C1 segment of cervical spinal cord (tissue), 14 donors: ENCODE measurements at regions not wholly inside any gene's neighbourhood (a gene's known extent, or its start where the extent isn't known, plus 50 kb on each side); places are given as distances from the start of the nearest gene placed in this dataset.

Source experiments
- DNase-seq, 14 donors: peaks; one replicate each; lab custom pipeline; 2025; lab: John Stamatoyannopoulos, UW

DNA sequence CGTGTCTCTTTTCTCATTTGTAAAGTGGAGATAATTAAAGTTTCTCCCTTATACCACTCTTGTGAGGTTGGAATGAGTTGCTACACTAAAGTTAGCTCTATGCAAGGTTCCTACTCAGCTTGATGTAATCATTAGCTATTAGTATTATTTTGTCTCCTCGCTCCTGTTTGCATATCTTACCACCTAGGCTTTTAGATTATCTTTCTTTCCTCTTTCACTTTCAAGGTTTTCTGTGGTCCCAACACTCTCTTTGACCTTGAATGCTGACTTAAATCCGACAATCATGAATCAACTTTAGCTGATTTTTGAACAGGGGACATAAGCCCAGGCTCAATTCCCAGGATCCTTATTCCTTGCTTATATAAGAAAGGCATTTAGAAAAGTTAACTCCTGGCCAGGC lies 769.7 kb upstream of the GRM7 start:
- DNase-seq: no peak

DNA sequence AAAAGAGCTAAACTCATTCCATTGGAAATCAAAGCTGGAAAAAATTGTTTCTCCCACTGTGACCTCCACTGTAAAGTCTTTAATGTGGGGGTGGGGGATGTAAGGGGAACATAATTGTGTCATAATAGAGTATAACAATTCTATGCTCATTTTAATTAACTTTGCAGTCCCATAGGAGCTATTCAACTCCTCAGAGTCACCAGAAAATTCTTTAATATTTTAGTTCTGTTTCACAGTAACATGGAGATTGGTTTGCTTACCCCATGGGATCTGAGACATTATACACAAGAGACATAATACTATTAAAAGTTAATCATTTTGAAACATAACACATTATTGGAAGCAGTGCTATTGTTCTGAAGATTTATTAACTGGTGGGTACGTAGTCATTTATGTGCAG lies 765.9 kb upstream of the GRM7 start:
- DNase-seq: no peak

DNA sequence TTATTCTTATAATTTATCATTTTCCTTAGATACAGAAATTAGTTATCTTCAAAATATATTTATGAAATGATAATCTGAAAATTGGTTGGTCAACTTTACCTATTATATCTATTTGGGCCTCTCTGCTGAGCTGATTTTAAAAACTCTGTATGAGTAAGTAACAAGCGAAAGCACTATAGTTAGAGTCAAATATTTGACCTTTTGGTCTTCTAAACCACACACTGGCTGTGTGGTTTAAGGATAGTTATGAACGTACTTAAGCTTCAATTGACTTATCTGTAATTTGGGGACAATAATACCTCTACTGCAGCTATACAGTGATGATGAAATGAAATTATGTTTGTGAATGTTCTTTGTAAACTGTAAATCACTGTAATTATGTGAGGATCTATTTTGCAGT lies 763.9 kb upstream of the GRM7 start:
- no peak for DNase-seq

DNA sequence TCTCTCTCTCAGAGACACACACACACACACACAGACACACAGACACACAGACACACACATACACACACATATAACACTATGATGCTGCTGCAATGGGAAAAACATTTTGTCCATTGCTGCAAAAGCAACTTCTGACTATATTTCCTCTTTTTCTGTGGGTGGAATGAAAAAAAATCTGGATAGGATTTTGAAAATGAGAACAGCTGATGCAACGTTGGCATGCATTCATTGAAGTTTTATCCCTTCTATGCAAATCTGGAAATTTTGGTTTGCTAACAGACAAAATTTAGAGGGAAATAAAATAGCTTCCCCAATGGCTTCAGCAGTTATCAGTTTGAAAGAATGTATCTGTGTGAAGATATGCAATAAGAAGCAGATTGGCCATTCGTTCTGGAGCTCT lies 763.4 kb upstream of the GRM7 start:
- no peak for DNase-seq

DNA sequence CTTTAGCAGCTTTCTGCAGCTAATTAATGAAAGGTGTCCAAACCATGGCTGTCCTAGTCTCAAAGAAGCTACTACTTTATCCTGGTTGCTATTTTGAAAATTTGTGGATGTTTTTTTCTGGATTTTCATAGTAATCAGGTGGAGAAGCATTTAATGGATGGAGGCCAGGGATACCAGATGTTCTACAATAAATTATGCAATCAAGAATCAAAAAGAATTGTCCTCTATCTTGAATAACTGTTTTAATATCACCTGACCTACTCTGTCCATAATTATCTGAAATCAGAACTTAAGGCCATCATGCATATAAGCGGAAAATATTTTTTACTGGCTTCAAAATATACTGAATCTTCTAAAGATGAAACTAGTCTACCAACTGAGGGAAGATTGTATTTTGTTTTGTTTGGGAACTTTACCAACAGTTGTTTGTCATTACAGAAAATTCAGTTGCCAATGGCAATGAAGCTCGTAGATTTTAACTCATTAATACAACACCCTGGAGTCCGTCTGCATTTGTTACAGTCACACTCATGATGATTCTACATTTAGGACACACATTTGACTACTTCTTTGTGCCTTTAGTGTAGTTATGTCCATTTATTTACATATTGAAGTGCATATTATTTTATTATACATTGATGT lies 762.3 kb upstream of the GRM7 start:
- no peak for DNase-seq

DNA sequence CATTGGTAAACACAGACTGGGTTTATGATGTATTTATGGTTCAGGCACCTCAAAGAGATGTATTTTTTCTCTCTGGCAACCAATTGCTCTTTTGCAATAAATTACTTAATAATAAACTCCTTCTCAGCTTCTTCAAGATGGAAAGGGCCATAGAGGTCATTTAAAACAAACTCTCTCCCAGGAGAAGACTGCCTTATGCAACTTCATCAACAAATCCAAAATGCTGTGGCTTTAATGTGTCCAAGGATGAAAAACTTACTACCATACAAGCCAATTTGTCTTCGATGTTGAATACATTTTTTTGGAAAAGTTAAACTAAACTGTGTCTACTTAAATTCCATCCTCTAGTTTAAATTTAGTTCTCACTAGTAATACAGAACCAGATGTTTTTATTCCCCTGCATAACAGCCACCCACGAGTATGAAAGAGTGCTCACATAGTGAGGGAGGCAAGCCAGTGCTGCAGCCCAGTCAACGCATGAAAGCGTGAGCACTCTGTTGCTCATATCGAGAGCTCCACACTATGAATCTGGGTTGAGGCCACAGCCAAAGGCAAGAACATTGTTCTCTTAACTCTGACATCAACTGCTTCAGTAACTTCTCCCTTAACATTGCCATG lies 761.3 kb upstream of the GRM7 start:
- DNase-seq: no peak

DNA sequence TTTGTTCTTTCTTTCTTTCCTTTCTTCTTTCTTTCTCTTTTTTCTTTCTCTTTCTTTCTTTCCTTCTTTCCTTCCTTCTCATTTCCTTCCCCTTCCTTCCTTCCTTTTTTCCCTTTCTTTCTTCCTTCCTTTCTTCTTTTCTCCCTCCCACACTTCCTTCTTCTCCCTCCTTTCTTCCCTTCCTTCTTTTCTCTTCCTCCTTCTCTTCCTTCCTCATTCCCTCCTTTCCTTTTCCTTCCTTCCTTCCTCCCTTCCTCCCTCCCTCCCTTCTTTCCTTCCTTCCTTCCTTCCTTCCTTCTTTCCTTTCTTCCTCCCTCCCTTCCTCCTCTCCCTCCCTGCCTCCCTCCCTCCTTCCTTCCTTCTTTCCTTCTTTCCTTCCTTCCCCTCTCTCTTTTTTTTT lies 755.7 kb upstream of the GRM7 start:
- no peak for DNase-seq

DNA sequence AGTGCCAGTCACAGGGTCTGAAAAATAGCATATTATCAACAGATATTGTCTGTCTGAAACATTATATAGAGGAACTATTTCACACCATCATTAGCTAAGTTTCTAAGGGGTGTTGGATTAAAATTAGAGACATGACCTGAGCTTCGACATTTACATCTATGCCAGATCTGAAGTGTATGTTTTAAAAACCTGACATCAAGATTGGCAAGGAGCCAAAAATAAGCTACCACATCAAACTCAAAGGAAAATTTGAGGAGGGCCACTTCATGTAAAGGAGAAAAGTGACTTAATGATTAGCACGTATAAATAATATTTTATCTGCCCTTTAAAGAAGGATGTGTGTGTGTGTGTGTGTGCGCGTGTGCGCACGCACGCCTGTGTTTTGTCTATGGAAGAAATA lies 752.0 kb upstream of the GRM7 start:
- DNase-seq: no peak

DNA sequence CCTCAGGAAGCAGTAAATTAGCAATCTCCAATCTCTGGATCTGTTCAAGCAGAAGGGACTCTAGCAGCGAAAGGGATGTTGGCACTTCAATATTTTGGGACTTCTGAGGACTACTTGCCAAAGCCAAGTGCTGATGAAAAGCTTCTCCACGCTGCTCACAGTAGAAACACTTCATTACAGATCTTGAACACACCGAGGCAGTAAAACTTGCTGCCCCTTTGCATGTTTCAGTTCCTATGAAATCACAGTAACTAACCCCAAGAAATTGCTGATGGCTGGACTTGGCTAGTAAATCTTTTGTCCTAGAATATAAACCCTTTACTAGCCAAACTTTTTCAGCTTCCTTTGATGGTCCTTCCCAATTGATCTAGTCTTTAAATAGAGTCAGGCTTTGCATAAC lies 750.5 kb upstream of the GRM7 start:
- DNase-seq: no peak

DNA sequence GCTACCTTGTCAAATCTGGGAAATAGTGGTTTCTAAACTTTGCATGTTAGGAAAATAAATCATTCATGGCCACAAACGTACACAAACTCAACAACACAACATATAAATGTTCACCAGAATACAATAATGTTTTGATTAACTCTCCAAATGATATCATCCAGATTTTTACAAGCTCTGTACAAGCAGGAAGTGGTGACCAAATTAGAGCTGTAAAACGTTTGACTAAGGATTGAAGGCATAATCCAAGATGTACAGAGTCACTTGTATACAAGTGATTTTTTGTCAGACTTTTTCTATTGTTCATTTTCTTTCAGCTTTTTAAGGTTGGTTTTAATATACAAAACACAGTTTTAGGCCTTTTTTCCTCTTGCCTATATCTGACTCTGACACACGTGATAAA lies 748.4 kb upstream of the GRM7 start:
- no peak for DNase-seq

DNA sequence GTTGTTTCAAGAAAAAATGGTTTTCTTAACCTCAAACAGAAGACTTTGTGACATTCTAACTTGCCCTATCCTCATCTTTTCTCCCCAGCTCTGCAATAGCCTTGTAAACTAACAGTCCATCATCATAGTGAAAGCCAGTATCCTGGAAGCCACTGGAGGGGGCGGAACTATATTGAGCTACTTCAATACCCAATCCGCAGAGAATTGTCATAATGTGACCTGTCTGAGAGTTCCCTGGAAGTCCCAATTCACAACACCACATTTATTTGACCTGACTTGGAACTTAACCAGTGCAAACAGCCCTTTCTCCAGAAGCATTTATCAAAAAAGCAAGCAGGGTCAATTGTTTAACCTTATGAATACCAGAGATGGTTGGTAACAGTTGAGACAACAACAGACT lies 747.6 kb upstream of the GRM7 start:
- no peak for DNase-seq

DNA sequence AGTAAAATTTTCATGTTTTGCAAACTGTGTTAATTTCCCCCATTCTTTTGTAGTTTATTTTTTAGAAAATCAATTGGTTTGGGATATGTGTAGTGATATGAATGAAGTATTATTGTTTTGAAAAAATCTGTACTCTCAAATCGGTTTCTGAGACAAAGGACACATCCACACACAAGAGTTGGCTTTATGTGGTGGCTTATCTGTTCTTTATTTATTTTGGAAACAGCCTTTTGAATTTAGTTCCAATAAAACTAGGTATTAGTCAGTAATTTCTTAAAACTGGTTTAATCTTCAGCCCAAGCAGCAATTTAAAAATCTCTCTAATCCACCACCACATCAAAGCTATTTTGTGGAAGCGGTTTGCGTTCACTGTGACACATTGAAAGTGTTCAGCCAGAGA lies 741.5 kb upstream of the GRM7 start:
- no peak for DNase-seq

DNA sequence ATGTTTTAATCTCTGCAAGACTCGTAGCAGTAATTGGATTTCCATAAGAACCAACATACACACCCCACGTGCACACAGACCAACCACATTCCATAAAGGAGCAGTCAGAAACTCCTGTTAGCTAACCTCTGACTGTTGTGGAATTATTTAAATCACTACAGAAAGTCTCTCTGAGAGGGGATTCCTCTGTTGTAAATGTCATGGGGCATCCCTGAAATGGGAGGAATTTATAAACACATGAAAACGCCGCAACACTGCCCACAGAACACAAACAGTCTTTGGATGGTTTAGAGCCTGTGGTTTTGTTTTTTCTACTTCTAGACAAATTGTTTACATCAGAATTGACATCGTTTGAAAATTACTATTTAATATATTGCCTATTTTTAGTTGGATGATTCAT lies 740.1 kb upstream of the GRM7 start:
- DNase-seq: no peak

DNA sequence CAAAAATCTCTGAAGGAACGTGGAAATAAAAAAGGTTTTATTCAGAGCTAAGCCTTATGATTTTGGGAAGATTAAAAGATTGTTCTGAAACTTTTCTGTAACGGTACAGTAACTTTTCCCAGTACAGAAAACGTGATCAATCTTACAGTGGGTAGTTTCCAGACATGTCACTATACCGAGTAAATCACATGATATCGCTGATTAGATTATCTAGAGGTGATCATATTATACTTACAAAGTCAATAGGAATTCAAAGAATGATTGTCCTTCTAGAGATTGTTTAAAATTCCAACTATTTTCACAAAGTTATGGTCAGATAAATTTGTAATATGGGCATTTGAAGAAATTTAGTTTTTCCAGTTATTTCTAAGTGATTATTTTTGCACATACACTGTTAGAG lies 736.0 kb upstream of the GRM7 start:
- DNase-seq: no peak

DNA sequence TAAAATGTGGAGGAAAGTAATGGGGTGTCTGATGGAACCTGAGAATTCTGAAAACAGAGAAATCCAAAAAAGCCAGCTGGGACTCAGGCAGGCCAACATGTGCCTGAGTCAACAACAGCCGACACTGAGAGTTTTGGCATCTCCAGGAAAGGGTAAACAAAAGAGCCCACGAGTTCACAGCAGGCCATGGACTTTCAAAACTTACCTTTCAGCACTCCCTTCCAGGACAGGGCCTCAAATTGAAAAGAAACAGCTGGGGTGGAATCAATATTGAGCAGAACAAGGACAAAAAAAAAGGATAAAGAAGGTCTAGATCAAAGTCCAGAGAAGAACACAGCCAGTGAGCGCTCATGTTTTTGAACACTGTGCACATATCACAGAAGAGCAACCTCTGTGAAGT lies 735.4 kb upstream of the GRM7 start:
- no peak for DNase-seq

DNA sequence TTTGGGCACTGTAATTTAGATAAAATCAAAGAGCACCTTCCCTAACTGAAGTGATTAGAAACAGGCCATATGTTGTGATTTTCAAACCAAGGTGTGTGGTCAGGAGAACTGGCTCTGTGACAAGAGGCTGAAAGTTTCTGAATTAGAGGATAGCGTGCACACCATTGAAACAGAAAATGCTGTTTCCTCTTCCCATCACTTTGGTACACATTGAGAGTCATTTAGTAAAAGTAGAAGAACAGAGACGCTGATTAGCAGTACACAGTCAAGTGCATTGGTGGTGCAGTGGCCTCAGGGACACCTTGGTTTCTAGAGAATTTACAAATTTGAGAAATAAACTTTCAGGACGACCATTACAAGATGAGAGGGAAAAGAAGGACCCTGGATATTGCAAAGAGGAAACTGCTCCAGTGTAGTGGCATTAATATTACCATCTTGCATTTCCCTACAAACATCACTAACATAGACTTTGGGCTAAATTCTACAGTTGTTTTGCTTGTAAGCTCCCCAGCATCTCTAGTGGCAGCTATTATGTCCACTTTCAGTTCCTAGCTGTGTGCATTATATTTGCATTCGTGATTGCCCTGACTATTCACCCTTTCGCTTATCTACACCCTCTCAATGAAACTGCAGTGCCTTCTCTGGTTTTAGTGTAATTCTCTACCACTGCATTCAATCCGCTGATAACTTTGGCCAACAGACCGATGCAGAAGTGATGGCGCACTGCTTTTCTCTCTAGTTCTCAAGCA lies 728.1 kb upstream of the GRM7 start:
- no peak for DNase-seq

DNA sequence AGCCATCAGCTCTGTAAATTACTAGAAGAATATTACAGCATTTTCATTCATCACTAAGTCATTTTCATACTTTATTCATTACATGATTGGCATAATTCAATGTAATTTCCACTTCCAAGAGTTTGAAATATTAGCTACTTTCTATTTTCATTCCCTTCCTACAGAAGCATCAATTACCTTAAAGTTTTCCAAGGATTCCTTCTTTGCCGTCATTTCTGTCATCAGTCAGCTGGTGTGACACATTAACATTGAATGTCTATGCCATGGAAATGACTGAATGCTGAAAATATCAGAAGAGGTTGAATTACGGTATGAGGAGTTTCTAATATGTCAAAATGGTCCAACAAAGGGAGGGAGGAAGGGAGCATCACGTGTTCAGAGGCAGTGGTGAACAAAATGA lies 718.2 kb upstream of the GRM7 start:
- DNase-seq: no peak

DNA sequence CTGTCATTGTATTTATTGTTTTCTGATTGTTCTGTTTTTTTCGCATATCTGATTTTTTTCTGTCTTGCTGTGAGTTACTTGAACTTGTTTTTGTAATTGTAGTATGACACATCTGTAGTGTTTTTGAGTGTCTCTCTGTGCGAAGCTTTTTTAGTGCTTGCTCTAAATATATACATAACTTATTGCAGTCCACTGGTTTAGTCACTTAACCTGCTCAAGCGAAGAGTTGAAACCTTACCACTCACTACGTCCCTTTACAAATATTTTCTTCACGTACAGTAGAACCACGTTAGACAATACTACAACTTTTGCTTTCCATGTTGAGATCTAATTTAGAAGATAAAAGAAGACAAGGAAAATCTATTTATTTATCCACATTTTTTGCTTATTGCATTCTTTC lies 713.0 kb upstream of the GRM7 start:
- no peak for DNase-seq

DNA sequence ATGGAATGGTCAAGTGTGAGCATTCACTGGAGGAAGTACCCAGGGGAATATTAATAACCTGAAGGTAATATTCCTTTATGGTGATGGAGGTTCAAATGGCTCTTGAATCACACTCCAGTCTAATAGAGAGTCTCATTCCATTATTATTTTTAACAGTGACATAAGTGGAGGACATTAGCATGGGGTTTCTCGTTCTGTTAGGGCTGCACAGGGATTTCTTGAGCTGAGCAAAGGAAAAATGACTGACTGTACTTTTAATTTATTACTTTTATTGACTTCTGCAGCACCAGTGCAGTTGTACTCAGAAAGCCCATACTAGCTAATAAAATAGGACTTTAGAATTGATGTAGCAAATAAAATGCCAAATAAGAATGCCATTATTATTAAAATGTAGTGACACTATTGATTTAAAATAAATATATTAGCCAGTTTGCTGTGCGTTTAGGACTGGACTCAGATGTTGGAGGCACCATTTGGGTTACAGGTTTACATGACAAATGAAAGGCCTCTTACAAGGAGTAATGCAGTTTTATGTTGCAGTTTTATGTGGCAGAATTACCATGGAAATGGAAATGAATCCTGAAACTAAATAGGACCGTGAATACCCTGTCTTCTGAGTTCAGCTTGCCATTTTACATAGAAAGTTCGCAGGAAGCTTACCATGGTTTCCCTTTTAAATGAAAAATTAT lies 705.1 kb upstream of the GRM7 start:
- DNase-seq: no peak

DNA sequence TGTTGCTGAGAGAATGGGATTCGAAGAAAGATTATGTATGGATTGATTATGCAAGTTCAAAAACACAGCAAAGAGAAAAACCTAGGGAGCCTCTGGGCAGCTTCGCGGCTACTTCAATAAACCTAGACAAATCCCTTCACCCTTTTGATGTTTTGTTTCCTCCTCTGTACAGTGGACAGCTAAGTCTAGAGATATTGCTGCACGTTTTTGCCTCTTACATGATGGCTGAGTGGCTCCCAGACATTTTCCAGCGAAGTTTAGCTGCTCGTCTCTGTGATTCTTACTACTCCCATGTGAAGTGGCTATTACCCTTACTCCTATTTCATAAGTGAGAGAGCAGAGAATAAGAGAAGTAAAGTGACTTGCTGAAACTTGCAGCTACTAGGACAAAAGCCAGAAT lies 695.0 kb upstream of the GRM7 start:
- no peak for DNase-seq

DNA sequence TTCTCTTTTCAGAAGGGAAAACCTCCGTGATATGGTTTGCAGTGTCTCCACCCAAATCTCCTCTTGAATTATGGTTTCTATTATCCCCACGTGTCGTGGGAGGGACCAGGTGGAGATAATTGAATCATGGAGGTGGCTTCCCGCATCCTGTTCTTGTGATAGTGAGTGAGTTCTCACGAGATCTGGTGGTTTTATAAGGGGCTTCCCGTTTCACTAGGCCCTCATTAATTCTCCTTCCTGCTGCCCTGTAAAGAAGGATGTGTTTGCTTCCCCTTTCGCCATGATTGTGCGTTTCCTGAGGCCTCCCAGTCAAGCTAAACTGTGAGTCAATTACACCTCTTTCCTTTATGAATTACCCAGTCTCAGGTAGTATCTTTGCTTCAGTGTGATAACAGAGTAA lies 692.7 kb upstream of the GRM7 start:
- no peak for DNase-seq

DNA sequence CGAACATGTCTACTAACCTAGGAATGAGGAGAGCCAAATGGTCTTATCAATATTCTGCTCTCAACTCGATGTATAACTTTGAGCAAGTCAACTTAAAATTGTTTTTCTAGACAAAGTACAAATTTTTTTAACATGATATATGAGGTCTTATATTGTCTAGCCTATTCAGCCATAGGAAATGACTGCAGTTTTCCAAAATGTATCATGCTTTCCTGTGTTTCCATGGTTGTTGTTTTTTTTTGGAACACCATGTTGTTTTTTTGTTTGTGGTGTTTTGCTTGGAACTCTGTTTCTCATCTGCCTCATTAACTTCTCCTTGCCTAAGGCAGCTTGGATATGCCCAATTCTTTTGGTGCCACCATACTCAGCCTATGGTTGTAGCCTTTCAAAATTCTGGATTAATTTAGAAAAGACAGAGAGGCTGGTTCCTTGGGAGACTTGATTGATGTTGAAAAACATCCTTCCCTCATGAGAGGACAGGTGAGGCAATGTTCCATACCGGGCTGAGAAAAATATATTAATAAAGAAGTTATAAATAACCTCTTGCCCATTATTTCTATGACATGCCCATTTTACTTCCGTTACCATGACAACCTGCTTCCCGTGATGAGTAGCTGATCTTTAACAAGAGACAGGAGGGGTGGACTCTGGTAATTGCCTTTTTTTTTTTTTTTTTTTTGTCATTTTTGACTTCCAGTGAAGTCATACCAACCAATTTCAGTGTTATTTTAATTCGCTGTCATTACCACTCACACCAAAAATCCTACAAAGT lies 687.9 kb upstream of the GRM7 start:
- DNase-seq: no peak
